BJ (cell line): ENCODE measurements at regions not wholly inside any gene's neighbourhood (a gene's known extent, or its start where the extent isn't known, plus 50 kb on each side); places are given as distances from the start of the nearest gene placed in this dataset.

Experiments used
- CTCF ChIA-PET: fragments of 350-600 bp; formaldehyde crosslinking; extraction: SDS; loops from one replicate; lab custom pipeline; 2021; ENCODE audit warnings: antibody characterized with exemption, inconsistent platforms; lab: Yijun Ruan, JAX
- POLR2A ChIA-PET: fragments of 300-600 bp; sonication (Branson Sonifier 250); formaldehyde crosslinking; extraction: SDS; loops from one replicate; lab custom pipeline; 2021; ENCODE audit warnings: antibody characterized with exemption; lab: Charles Lee
- DNase-seq: peaks from one replicate; pipeline ENCODE4 v3.0.0-alpha.2; 2011; ENCODE audit warnings: low read depth
- H3K27me3 ChIP-seq: 2 replicates; pipeline ENCODE4 v1.6.0; 2011; ENCODE audit warnings: low read length; ENCODE audit not compliant: control insufficient read depth, insufficient read depth
- H3K36me3 ChIP-seq: 2 replicates; pipeline ENCODE4 v1.5.1; 2011; ENCODE audit warnings: low read length; ENCODE audit not compliant: control insufficient read depth, insufficient read depth
- H3K4me3 ChIP-seq: 2 replicates; pipeline ENCODE4 v1.5.1; 2011; ENCODE audit warnings: low read depth, mild to moderate bottlenecking, control low read depth, low read length
- CTCF ChIP-seq: IDR thresholded peaks from 2 replicates; pipeline ENCODE4 v1.5.1; 2011; ENCODE audit warnings: low read depth, mild to moderate bottlenecking, control low read depth, inconsistent platforms, low read length, moderate library complexity; ENCODE audit not compliant: insufficient read depth

GRCh38 chr2:70368545-70368944 lies 66.7 kb upstream of the FAM136A start:
- DNase-seq, result no peak
- CTCF ChIA-PET, result no interaction called here
- H3K4me3 ChIP-seq, result no peak overlapping the region
- POLR2A ChIA-PET, result no interaction called here
- H3K36me3 ChIP-seq, result no peaks in the 10 kb centered on the region
- no peaks in the 10 kb centered on the region for H3K27me3 ChIP-seq
- no peak for TF ChIP-seq CTCF

DNA sequence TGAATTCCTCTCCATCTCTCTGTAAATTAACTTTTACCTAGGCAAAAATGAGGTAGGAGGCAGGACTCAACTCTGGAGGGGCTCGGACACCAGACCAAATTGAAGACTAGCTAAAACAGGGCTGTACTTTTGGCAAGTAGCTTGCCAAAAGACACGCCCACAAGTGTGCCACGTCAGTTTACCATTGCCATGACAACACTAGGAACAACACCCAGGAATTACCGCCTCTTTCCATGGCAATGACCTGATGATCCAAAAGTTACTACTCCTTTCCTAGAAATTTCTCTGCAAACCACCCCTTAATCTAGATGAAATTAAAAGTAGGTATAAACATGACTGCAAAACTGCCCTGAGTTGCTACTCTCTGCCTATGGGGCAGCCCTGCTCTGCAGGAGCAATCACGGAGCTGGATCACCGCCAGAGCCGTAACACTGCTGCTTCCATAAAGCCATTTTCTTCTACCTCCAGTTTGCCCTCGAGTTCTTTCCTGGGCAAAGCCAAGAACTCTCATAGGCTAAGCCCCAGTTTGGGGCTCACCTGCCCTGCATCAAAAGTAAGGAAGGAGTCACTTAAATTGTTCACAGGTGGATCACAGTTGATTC lies 66.0 kb upstream of the FAM136A start:
- no peaks in the 10 kb centered on the region for H3K36me3 ChIP-seq
- no peaks in the 10 kb centered on the region for H3K27me3 ChIP-seq
- ChIA-PET CTCF (interaction anchor here (2.1 kb wide), 1 partner anchor 250 kb away, joined by 5 read pairs; no protein-coding TSS in a partner anchor), POLR2A (no interaction called here)
- no peak for TF ChIP-seq CTCF
- H3K4me3 ChIP-seq, result no peak overlapping the region
- DNase-seq, result no peak

- H3K36me3 ChIP-seq, result no peaks in the 10 kb centered on the region
- no peak for DNase-seq
- ChIA-PET POLR2A (no interaction called here), CTCF (interaction anchor here (0.6 kb wide), 1 partner anchor 12 kb away, joined by 5 read pairs; no protein-coding TSS in a partner anchor)
- H3K4me3 ChIP-seq, result no peak overlapping the region
- no peaks in the 10 kb centered on the region for H3K27me3 ChIP-seq
- no peak for TF ChIP-seq CTCF
Measured at GRCh38 chr2:70362661-70363060, 60.8 kb upstream of the FAM136A start.

- H3K27me3 ChIP-seq, result no peaks in the 10 kb centered on the region
- H3K4me3 ChIP-seq, result no peak overlapping the region
- no peak for DNase-seq
- no peak for TF ChIP-seq CTCF
- CTCF ChIA-PET, result no interaction called here
- H3K36me3 ChIP-seq, result no peaks in the 10 kb centered on the region
- POLR2A ChIA-PET, result no interaction called here
Measured at GRCh38 chr2:70360661-70361270, 58.9 kb upstream of the FAM136A start.

DNA sequence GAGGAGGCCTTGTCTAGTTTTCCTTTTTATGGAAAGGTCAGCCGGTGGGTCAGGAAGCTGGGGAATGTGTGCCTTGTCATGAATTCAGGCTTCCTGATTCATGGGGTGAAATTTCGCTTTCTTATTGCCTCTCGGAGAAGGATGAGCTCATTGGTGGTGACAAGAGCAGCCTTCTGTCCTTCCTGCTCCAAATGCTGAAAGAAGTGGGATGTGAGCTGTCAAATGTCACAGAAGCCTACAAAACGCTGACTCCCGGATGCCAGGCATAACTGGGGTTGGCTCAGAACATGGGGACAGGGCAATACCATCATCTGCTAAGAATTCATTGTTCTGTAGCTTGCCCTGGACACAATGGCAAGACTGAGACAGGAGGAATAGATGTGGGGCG lies 55.8 kb upstream of the FAM136A start:
- ChIA-PET POLR2A (no interaction called here), CTCF (interaction anchor here (0.7 kb wide), 1 partner anchor 113 kb away, joined by 3 read pairs; no protein-coding TSS in a partner anchor)
- Histone ChIP-seq H3K36me3 (no peaks in the 10 kb centered on the region), H3K27me3 (no peaks in the 10 kb centered on the region), H3K4me3 (no peak overlapping the region)
- TF ChIP-seq CTCF, result no peak
- DNase-seq, result peak; percentile 22
